ENCODE measurements at regions not wholly inside any gene's neighbourhood (a gene's known extent, or its start where the extent isn't known, plus 50 kb on each side); places are given as distances from the start of the nearest gene placed in this dataset.

GRCh38 chr18:78865771-78866310 is 113.8 kb upstream of the SALL3 start:
- no peak for TF ChIP-seq PATZ1 (CRISPR knock-in tag; IDR thresholded peaks at IDR 0.05; ENCODE audit: borderline replicate concordance)
- TF ChIP-seq CSDC2 (CRISPR knock-in tag; IDR thresholded peaks at IDR 0.05) = no peak
- TF ChIP-seq ZNF70 (CRISPR knock-in tag; IDR thresholded peaks at IDR 0.05) = no peak
- no peak for TF ChIP-seq ZC3H10 (CRISPR knock-in tag; IDR thresholded peaks at IDR 0.05)
- TF ChIP-seq RARB (CRISPR knock-in tag; IDR thresholded peaks at IDR 0.05) = no peak
- TF ChIP-seq TSHZ2 (CRISPR knock-in tag; IDR thresholded peaks at IDR 0.05) = no peak
- TF ChIP-seq ZFP30 (CRISPR knock-in tag; IDR thresholded peaks at IDR 0.05) = no peak
- no peak for TF ChIP-seq TCF4 (CRISPR knock-in tag; IDR thresholded peaks at IDR 0.05; ENCODE audit: borderline replicate concordance)
- no peak for TF ChIP-seq ESRRG (CRISPR knock-in tag; IDR thresholded peaks at IDR 0.05)
- TF ChIP-seq TOX (CRISPR knock-in tag; IDR thresholded peaks at IDR 0.05; ENCODE audit: borderline replicate concordance) = no peak
- TF ChIP-seq POU6F1 (CRISPR knock-in tag; IDR thresholded peaks at IDR 0.05; ENCODE audit: borderline replicate concordance, low read depth) = no peak
- no peak for TF ChIP-seq ISL1 (CRISPR knock-in tag; IDR thresholded peaks at IDR 0.05)
- TF ChIP-seq CSRNP3 (CRISPR knock-in tag; IDR thresholded peaks at IDR 0.05) = no peak
- no peak for TF ChIP-seq BACH2 (CRISPR knock-in tag; IDR thresholded peaks at IDR 0.05; ENCODE audit: borderline replicate concordance)
- no peak for TF ChIP-seq ZFP3 (CRISPR knock-in tag; IDR thresholded peaks at IDR 0.05)
- no peak for TF ChIP-seq ARNTL (CRISPR knock-in tag; IDR thresholded peaks at IDR 0.05; ENCODE audit: borderline replicate concordance, low read depth)
- no peak for ATAC-seq

- no peak for ATAC-seq
- no peak for TF ChIP-seq PPARA (CRISPR knock-in tag; IDR thresholded peaks at IDR 0.05; ENCODE audit: borderline replicate concordance)
- TF ChIP-seq ISL1 (CRISPR knock-in tag; IDR thresholded peaks at IDR 0.05) = no peak
- no peak for TF ChIP-seq GLIS3 (CRISPR knock-in tag; IDR thresholded peaks at IDR 0.05)
- no peak for TF ChIP-seq CSRNP3 (CRISPR knock-in tag; IDR thresholded peaks at IDR 0.05)
- TF ChIP-seq SNAI2 (CRISPR knock-in tag; IDR thresholded peaks at IDR 0.05) = no peak
- no peak for TF ChIP-seq TCF4 (CRISPR knock-in tag; IDR thresholded peaks at IDR 0.05; ENCODE audit: borderline replicate concordance)
- no peak for TF ChIP-seq ARNTL (CRISPR knock-in tag; IDR thresholded peaks at IDR 0.05; ENCODE audit: borderline replicate concordance, low read depth)
- TF ChIP-seq PATZ1 (CRISPR knock-in tag; IDR thresholded peaks at IDR 0.05; ENCODE audit: borderline replicate concordance) = no peak
- TF ChIP-seq ZNF8 (CRISPR knock-in tag; IDR thresholded peaks at IDR 0.05) = no peak
- TF ChIP-seq CREB5 (CRISPR knock-in tag; IDR thresholded peaks at IDR 0.05; ENCODE audit: low read depth) = no peak
- no peak for TF ChIP-seq ZNF70 (CRISPR knock-in tag; IDR thresholded peaks at IDR 0.05)
- TF ChIP-seq ZFP3 (CRISPR knock-in tag; IDR thresholded peaks at IDR 0.05) = no peak
- no peak for TF ChIP-seq POU6F1 (CRISPR knock-in tag; IDR thresholded peaks at IDR 0.05; ENCODE audit: borderline replicate concordance, low read depth)
- no peak for TF ChIP-seq RARB (CRISPR knock-in tag; IDR thresholded peaks at IDR 0.05)
- TF ChIP-seq OSR1 (CRISPR knock-in tag; IDR thresholded peaks at IDR 0.05) = no peak
These were observed 112.5 kb upstream of the SALL3 start for GRCh38 chr18:78867131-78867530.
